Uterus (tissue), 2 donors: ENCODE measurements at regions not wholly inside any gene's neighbourhood (a gene's known extent, or its start where the extent isn't known, plus 50 kb on each side); places are given as distances from the start of the nearest gene placed in this dataset.

Experiments
- CTCF ChIP-seq, 4 experiments: fragments of 200-600 bp in 2 of 4; fragments of 450-650 bp in 2 of 4; sonication (generic) in 2 of 4; IDR thresholded peaks; one replicate each; pipeline ENCODE4 v1.5.1; 2016 to 2019; ENCODE audit warnings: antibody characterized with exemption in 4 of 4, mild to moderate bottlenecking in 2 of 4, moderate library complexity in 1 of 4
- POLR2A ChIP-seq, 2 donors: fragments of 450-650 bp; IDR thresholded peaks; one replicate each; pipeline ENCODE4 v1.6.1; 2016; ENCODE audit warnings: antibody characterized with exemption in 2 of 2, mild to moderate bottlenecking in 1 of 2, moderate library complexity in 1 of 2

GRCh38 chr6:56749632-56750151, 107.0 kb upstream of the DST start:
- TF ChIP-seq CTCF (IDR thresholded peaks at IDR 0.05) (no peak), POLR2A (IDR thresholded peaks at IDR 0.05) (no peak)
